ENCODE measurements at regions not wholly inside any gene's neighbourhood (a gene's known extent, or its start where the extent isn't known, plus 50 kb on each side); places are given as distances from the start of the nearest gene placed in this dataset.
"Not testable (repeated sequence)": the region's sequence is repeated elsewhere in the genome, so short reads cannot be mapped to it uniquely, and the experiment has no call there.

- H3K4me1 Mint-ChIP-seq, result peaks cover 11% of the 10 kb centered on the region
- H3K4me3 Mint-ChIP-seq, result no peak overlapping the region
- DNase-seq (no peak), ATAC-seq (no peak)
- no peaks in the 10 kb centered on the region for H3K9me3 Mint-ChIP-seq
- no peak overlapping the region for H3K27ac Mint-ChIP-seq
- H3K27me3 Mint-ChIP-seq, result peaks cover 10% of the 10 kb centered on the region
Observed at GRCh38 chr1:110260194-110260593, 50.1 kb downstream of the KCNC4 start.

- Mint-ChIP-seq H3K27ac (no peak overlapping the region), H3K4me1 (peaks cover 11% of the 10 kb centered on the region), H3K9me3 (no peaks in the 10 kb centered on the region), H3K27me3 (peaks cover 10% of the 10 kb centered on the region), H3K4me3 (no peak overlapping the region)
- ATAC-seq (no peak), DNase-seq (no peak)
Observed at GRCh38 chr1:110262296-110262695, 52.2 kb downstream of the KCNC4 start.

- ATAC-seq, result peak; percentile 88
- Mint-ChIP-seq H3K4me1 (peaks cover 11% of the 10 kb centered on the region), H3K9me3 (no peaks in the 10 kb centered on the region), H3K4me3 (no peak overlapping the region), H3K27ac (no peak overlapping the region), H3K27me3 (peaks cover 10% of the 10 kb centered on the region)
- peak in 1 of 2 donors; percentile 36 for DNase-seq
Observed at GRCh38 chr1:110262846-110263631, 52.9 kb downstream of the KCNC4 start.

- Mint-ChIP-seq H3K4me3 (no peak overlapping the region), H3K4me1 (peaks cover 11% of the 10 kb centered on the region), H3K27ac (no peak overlapping the region), H3K9me3 (no peaks in the 10 kb centered on the region), H3K27me3 (no peaks in the 10 kb centered on the region)
- ATAC-seq (no peak), DNase-seq (no peak)
Observed at GRCh38 chr1:110264430-110264829, 54.3 kb downstream of the KCNC4 start.

GRCh38 chr1:110265186-110265585 is 55.1 kb downstream of the KCNC4 start:
- Mint-ChIP-seq H3K4me1 (peaks cover 11% of the 10 kb centered on the region), H3K9me3 (no peaks in the 10 kb centered on the region), H3K4me3 (no peak overlapping the region), H3K27ac (no peak overlapping the region), H3K27me3 (no peaks in the 10 kb centered on the region)
- ATAC-seq, result no peak
- DNase-seq, result no peak

- no peaks in the 10 kb centered on the region for H3K9me3 Mint-ChIP-seq
- no peak overlapping the region for H3K4me3 Mint-ChIP-seq
- DNase-seq, result no peak
- no peaks in the 10 kb centered on the region for H3K27me3 Mint-ChIP-seq
- no peak overlapping the region for H3K27ac Mint-ChIP-seq
- peaks cover 11% of the 10 kb centered on the region for H3K4me1 Mint-ChIP-seq
- no peak for ATAC-seq
Observed at GRCh38 chr1:110266834-110267233, 56.7 kb downstream of the KCNC4 start.

GRCh38 chr1:110267260-110267659 is 57.1 kb downstream of the KCNC4 start:
- Mint-ChIP-seq H3K9me3 (no peaks in the 10 kb centered on the region), H3K27me3 (no peaks in the 10 kb centered on the region), H3K27ac (no peak overlapping the region), H3K4me3 (no peak overlapping the region), H3K4me1 (peaks cover 10% of the 10 kb centered on the region)
- DNase-seq, result no peak
- ATAC-seq, result no peak

- no peak for ATAC-seq
- peaks cover 5% of the 10 kb centered on the region for H3K27me3 Mint-ChIP-seq
- H3K4me3 Mint-ChIP-seq, result no peak overlapping the region
- H3K4me1 Mint-ChIP-seq, result no peaks in the 10 kb centered on the region
- H3K9me3 Mint-ChIP-seq, result no peaks in the 10 kb centered on the region
- no peak for DNase-seq
- no peak overlapping the region for H3K27ac Mint-ChIP-seq
Observed at GRCh38 chr1:110272045-110272444, 61.9 kb downstream of the KCNC4 start.

GRCh38 chr1:110273832-110274231 is 63.7 kb downstream of the KCNC4 start:
- ATAC-seq, DNase-seq, H3K4me1 Mint-ChIP-seq, H3K4me3 Mint-ChIP-seq, H3K27me3 Mint-ChIP-seq, H3K27ac Mint-ChIP-seq, H3K9me3 Mint-ChIP-seq: not testable (repeated sequence)

- H3K27me3 Mint-ChIP-seq, result no peaks in the 10 kb centered on the region
- no peak overlapping the region for H3K4me3 Mint-ChIP-seq
- H3K27ac Mint-ChIP-seq, result no peak overlapping the region
- ATAC-seq, result no peak
- no peak for DNase-seq
- no peaks in the 10 kb centered on the region for H3K9me3 Mint-ChIP-seq
- H3K4me1 Mint-ChIP-seq, result no peaks in the 10 kb centered on the region
Observed at GRCh38 chr1:110280126-110280525, 59.1 kb upstream of the RBM15 start.

- Mint-ChIP-seq H3K27ac (no peak overlapping the region), H3K27me3 (no peaks in the 10 kb centered on the region), H3K4me3 (no peak overlapping the region), H3K9me3 (no peaks in the 10 kb centered on the region), H3K4me1 (no peaks in the 10 kb centered on the region)
- no peak for DNase-seq
- ATAC-seq, result no peak
Observed at GRCh38 chr1:110280804-110281203, 58.4 kb upstream of the RBM15 start.

GRCh38 chr1:110281363-110282290 is 57.5 kb upstream of the RBM15 start:
- ATAC-seq, result no peak
- H3K27ac Mint-ChIP-seq, result no peak overlapping the region
- H3K9me3 Mint-ChIP-seq, result no peaks in the 10 kb centered on the region
- no peak overlapping the region for H3K4me3 Mint-ChIP-seq
- DNase-seq, result no peak
- H3K4me1 Mint-ChIP-seq, result no peaks in the 10 kb centered on the region
- H3K27me3 Mint-ChIP-seq, result no peaks in the 10 kb centered on the region

GRCh38 chr1:110282395-110282794 is 56.8 kb upstream of the RBM15 start:
- ATAC-seq (no peak), DNase-seq (no peak)
- Mint-ChIP-seq H3K4me3 (no peak overlapping the region), H3K27me3 (no peaks in the 10 kb centered on the region), H3K4me1 (no peaks in the 10 kb centered on the region), H3K9me3 (no peaks in the 10 kb centered on the region), H3K27ac (no peak overlapping the region)

GRCh38 chr1:110283677-110284076 is 55.5 kb upstream of the RBM15 start:
- Mint-ChIP-seq H3K9me3 (no peaks in the 10 kb centered on the region), H3K4me3 (no peak overlapping the region), H3K27me3 (no peaks in the 10 kb centered on the region), H3K4me1 (no peaks in the 10 kb centered on the region), H3K27ac (no peak overlapping the region)
- DNase-seq (no peak), ATAC-seq (no peak)

- ATAC-seq (no peak), DNase-seq (no peak)
- H3K9me3 Mint-ChIP-seq, result no peaks in the 10 kb centered on the region
- H3K27me3 Mint-ChIP-seq, result no peaks in the 10 kb centered on the region
- H3K4me3 Mint-ChIP-seq, result no peak overlapping the region
- H3K27ac Mint-ChIP-seq, result no peak overlapping the region
- no peaks in the 10 kb centered on the region for H3K4me1 Mint-ChIP-seq
Observed at GRCh38 chr1:110285316-110285715, 53.9 kb upstream of the RBM15 start.

- DNase-seq (no peak), ATAC-seq (no peak)
- H3K4me1 Mint-ChIP-seq, result no peaks in the 10 kb centered on the region
- no peaks in the 10 kb centered on the region for H3K9me3 Mint-ChIP-seq
- no peak overlapping the region for H3K27ac Mint-ChIP-seq
- no peaks in the 10 kb centered on the region for H3K27me3 Mint-ChIP-seq
- H3K4me3 Mint-ChIP-seq, result no peak overlapping the region
Observed at GRCh38 chr1:110286564-110286963, 52.6 kb upstream of the RBM15 start.

All from stimulated activated naive CD8-positive, alpha-beta T cell treated with anti-CD3 and anti-CD28 coated beads, Interleukin-15, amount 100 ng/mL, for 72 hours (primary cell).